ENCODE measurements at regions not wholly inside any gene's neighbourhood (a gene's known extent, or its start where the extent isn't known, plus 50 kb on each side); places are given as distances from the start of the nearest gene placed in this dataset.
A peak's percentile ranks its signal among the peaks of the same experiment; 100 is the strongest.

DNA sequence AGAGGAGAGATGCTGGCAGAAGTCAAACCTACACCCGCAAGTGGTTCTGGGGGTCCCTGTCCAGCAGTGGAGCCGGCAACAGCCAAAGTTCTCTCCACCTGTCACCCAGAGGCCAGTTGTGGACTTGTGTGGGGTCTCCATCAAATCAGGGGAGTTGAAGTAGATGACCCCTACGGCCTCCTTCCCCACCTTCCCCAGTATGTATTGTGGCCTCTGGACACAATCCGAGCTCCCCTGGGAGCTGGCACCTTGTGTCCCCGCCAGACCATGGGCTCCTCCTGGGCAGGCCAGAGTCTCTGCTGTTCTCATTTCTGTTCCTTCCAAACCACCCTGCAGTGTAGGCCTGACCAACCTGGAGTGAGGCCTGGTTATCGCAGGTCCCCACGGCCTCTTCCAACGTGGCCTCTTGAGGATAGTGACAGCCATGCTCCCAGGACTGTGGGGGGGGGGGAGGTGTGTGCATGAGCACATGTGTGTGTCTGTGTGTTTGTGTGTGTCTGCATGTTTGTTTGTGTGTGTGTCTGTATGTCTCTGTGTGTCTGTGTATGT is 246.4 kb downstream of the MATN1 start:
- POLR2A ChIA-PET: no interaction called here
- peak; percentile 40; the same call in 1 of the 2 replicates for TF ChIP-seq TARDBP (IDR thresholded peaks at IDR 0.05)
- TF ChIP-seq CTBP1 (IDR thresholded peaks at IDR 0.05; ENCODE audit: borderline replicate concordance): no peak
- TF ChIP-seq NFRKB (IDR thresholded peaks at IDR 0.05): no peak
- TF ChIP-seq FOXA1 (IDR thresholded peaks at IDR 0.05): no peak

DNA sequence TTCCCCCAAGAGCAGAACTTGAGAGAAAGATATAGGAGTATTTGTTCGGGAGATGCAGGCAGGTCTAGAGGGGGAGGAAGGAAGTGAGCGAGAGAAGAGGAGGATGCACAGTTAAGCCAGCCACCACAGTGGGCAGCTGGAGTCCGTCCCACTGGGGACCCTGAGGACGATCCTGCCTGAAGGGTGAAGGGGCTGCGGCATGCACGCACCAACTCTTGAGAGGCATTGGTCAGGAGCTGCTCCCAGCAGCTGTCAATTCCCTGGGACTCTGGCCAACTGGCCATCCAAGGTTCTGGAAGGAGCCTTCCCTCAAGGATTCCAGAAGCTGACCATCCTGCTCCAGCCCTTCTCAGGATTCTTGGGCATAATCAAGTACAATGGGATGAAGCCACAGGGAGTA is 246.9 kb downstream of the MATN1 start:
- no peak for TF ChIP-seq HDGF (IDR thresholded peaks at IDR 0.05; ENCODE audit: borderline replicate concordance)
- no peak for TF ChIP-seq SUZ12 (IDR thresholded peaks at IDR 0.05)
- TF ChIP-seq LEF1 (IDR thresholded peaks at IDR 0.05; ENCODE audit: borderline replicate concordance): no peak
- no peak for TF ChIP-seq ARNT (IDR thresholded peaks at IDR 0.05)
- TF ChIP-seq FOXA1 (IDR thresholded peaks at IDR 0.05): no peak
- no peak for TF ChIP-seq TARDBP (IDR thresholded peaks at IDR 0.05)
- TF ChIP-seq ELF4 (IDR thresholded peaks at IDR 0.05): no peak
- TF ChIP-seq, protein P1, sequence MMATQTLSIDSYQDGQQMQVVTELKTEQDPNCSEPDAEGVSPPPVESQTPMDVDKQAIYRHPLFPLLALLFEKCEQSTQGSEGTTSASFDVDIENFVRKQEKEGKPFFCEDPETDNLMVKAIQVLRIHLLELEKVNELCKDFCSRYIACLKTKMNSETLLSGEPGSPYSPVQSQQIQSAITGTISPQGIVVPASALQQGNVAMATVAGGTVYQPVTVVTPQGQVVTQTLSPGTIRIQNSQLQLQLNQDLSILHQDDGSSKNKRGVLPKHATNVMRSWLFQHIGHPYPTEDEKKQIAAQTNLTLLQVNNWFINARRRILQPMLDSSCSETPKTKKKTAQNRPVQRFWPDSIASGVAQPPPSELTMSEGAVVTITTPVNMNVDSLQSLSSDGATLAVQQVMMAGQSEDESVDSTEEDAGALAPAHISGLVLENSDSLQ (IDR thresholded peaks at IDR 0.05): no peak
- TF ChIP-seq ZNF384 (IDR thresholded peaks at IDR 0.05): no peak
- TF ChIP-seq CTBP1 (IDR thresholded peaks at IDR 0.05; ENCODE audit: borderline replicate concordance): no peak
- CTCF ChIA-PET: no interaction called here
- POLR2A ChIA-PET: no interaction called here

More for the DNA sequence above, 246.4 kb downstream of the MATN1 start:
- DNase-seq (ENCODE audit: extremely low spot score): no peak
- CTCF ChIA-PET: no interaction called here

DNA sequence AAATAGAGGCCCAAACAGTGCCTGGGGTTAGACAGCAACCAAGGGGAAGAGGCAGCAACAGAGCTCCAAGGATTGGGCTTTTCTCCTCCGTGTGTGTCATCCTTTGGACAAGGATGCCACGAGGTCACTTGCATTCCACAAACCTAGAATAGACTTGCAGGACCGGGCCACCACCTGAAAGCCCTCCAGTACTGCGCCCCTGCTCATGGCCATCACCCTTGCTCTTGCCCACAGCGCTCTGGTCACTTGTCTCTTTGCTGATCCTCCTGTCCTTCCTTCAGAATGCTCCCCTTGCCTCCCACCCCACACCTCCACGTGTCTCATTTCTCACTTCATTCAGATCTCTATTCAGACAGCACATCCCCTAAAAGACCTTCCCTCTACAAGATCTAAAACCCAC is 247.4 kb downstream of the MATN1 start:
- CTCF ChIA-PET: interaction anchor here (0.6 kb wide), 1 partner anchor 12 kb away, joined by 3 read pairs; no protein-coding TSS in a partner anchor
- TF ChIP-seq SP1 (IDR thresholded peaks at IDR 0.05) (no peak), CTBP1 (IDR thresholded peaks at IDR 0.05; ENCODE audit: borderline replicate concordance) (no peak), ELF4 (IDR thresholded peaks at IDR 0.05) (no peak), LEF1 (IDR thresholded peaks at IDR 0.05; ENCODE audit: borderline replicate concordance) (no peak), SUZ12 (IDR thresholded peaks at IDR 0.05) (no peak), ARNT (IDR thresholded peaks at IDR 0.05) (no peak), FOXK2 (IDR thresholded peaks at IDR 0.05) (no peak), NFRKB (IDR thresholded peaks at IDR 0.05) (no peak), HDGF (IDR thresholded peaks at IDR 0.05; ENCODE audit: borderline replicate concordance) (no peak), BHLHE40 (IDR thresholded peaks at IDR 0.05; ENCODE audit: borderline replicate concordance) (no peak), FOXA1 (IDR thresholded peaks at IDR 0.05) (no peak), FOXM1 (IDR thresholded peaks at IDR 0.05; ENCODE audit: borderline replicate concordance) (no peak), TARDBP (IDR thresholded peaks at IDR 0.05) (no peak), L3MBTL2 (conservative IDR thresholded peaks at IDR 0.05) (no peak), ZNF384 (IDR thresholded peaks at IDR 0.05) (no peak)
- TF ChIP-seq, protein P1 (IDR thresholded peaks at IDR 0.05): no peak

More for the DNA sequence above, 246.9 kb downstream of the MATN1 start:
- DNase-seq (ENCODE audit: extremely low spot score): no peak

DNA sequence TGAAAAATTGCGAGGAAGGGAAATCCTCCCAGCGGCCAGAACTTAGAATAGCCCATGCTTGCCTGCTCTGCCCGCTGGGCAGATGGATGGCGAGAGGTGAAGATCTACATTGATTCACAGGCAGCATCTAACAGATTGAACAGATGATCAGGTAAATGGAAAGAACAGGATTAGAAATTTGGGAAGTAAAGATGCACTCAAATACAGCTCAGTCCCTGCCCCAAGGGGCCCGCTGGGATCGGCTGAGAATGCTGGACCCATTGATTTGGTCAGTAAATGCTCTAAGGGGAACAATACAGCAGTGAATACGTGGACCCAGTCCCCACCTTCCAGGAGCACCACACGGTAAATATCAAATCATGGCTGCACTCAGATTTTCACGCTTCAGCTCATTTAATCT is 248.2 kb downstream of the MATN1 start:
- ChIA-PET CTCF (no interaction called here), POLR2A (no interaction called here)
- TF ChIP-seq ELF4 (IDR thresholded peaks at IDR 0.05) (no peak), ARNT (IDR thresholded peaks at IDR 0.05) (no peak), SP1 (IDR thresholded peaks at IDR 0.05) (no peak), SUZ12 (IDR thresholded peaks at IDR 0.05) (no peak), HDGF (IDR thresholded peaks at IDR 0.05; ENCODE audit: borderline replicate concordance) (no peak), LEF1 (IDR thresholded peaks at IDR 0.05; ENCODE audit: borderline replicate concordance) (no peak), L3MBTL2 (conservative IDR thresholded peaks at IDR 0.05) (no peak), FOXK2 (IDR thresholded peaks at IDR 0.05) (no peak), FOXM1 (IDR thresholded peaks at IDR 0.05; ENCODE audit: borderline replicate concordance) (no peak), TARDBP (IDR thresholded peaks at IDR 0.05) (no peak), NFRKB (IDR thresholded peaks at IDR 0.05) (no peak), ZNF384 (IDR thresholded peaks at IDR 0.05) (no peak), BHLHE40 (IDR thresholded peaks at IDR 0.05; ENCODE audit: borderline replicate concordance) (no peak), CTBP1 (IDR thresholded peaks at IDR 0.05; ENCODE audit: borderline replicate concordance) (no peak), FOXA1 (IDR thresholded peaks at IDR 0.05) (no peak)
- TF ChIP-seq, protein P1 (IDR thresholded peaks at IDR 0.05): no peak
- no peak for DNase-seq (ENCODE audit: extremely low spot score)

More for the DNA sequence above, 247.4 kb downstream of the MATN1 start:
- POLR2A ChIA-PET: no interaction called here
- DNase-seq (ENCODE audit: extremely low spot score): no peak

DNA sequence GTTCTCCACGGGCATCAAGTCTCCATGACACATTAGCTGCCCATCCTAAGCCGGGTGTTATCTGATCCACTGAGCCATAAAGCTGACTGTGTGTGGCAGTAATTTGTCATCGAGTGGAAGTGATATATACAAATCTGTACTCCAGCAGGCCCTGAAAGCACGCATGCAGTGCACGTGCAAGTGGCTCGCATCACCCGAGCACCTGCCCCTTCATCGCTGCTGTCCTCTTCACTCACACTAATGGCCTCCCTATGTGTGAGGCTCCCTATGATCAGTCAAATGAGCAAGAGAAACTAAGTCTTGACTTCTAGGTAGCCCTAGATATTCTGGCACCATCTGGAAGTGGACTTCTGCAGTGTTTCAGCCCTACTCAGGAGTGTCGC is 248.6 kb downstream of the MATN1 start:
- POLR2A ChIA-PET: no interaction called here
- TF ChIP-seq ZNF384 (IDR thresholded peaks at IDR 0.05) (no peak), BHLHE40 (IDR thresholded peaks at IDR 0.05; ENCODE audit: borderline replicate concordance) (no peak), FOXM1 (IDR thresholded peaks at IDR 0.05; ENCODE audit: borderline replicate concordance) (no peak), SP1 (IDR thresholded peaks at IDR 0.05) (no peak), ELF4 (IDR thresholded peaks at IDR 0.05) (no peak), LEF1 (IDR thresholded peaks at IDR 0.05; ENCODE audit: borderline replicate concordance) (no peak), FOXK2 (IDR thresholded peaks at IDR 0.05) (no peak), L3MBTL2 (conservative IDR thresholded peaks at IDR 0.05) (no peak), CTBP1 (IDR thresholded peaks at IDR 0.05; ENCODE audit: borderline replicate concordance) (no peak), SUZ12 (IDR thresholded peaks at IDR 0.05) (no peak), ARNT (IDR thresholded peaks at IDR 0.05) (no peak), FOXA1 (IDR thresholded peaks at IDR 0.05) (no peak), NFRKB (IDR thresholded peaks at IDR 0.05) (no peak), TARDBP (IDR thresholded peaks at IDR 0.05) (no peak)
- TF ChIP-seq, protein P1 (IDR thresholded peaks at IDR 0.05): no peak
- no peak for DNase-seq (ENCODE audit: extremely low spot score)
- CTCF ChIA-PET: interaction anchor here (0.6 kb wide), 1 partner anchor 252 kb away, joined by 3 read pairs; no protein-coding TSS in a partner anchor
